ENCODE measurements at regions not wholly inside any gene's neighbourhood (a gene's known extent, or its start where the extent isn't known, plus 50 kb on each side); places are given as distances from the start of the nearest gene placed in this dataset.

GRCh38 chr10:131015271-131015670 lies 296.2 kb downstream of the TCERG1L start:
- Histone ChIP-seq H3K4me3 (ENCODE audit: low read depth in 2 of 2, low read length in 2 of 2) (no peak overlapping the region), H3K4me1 (ENCODE audit: control insufficient read depth, insufficient read depth, low read length) (no peaks in the 10 kb centered on the region), H3K27me3 (ENCODE audit: control insufficient read depth, insufficient read depth, low read length) (peaks cover 10% of the 10 kb centered on the region), H3K36me3 (ENCODE audit: control insufficient read depth, insufficient read depth, low read length) (no peaks in the 10 kb centered on the region), H3K27ac (ENCODE audit: low read length) (no peak overlapping the region), H3K9me3 (ENCODE audit: control insufficient read depth, insufficient read depth, low read depth, low read length) (no peaks in the 10 kb centered on the region)
- intact Hi-C loops (cut with micrococcal nuclease; ENCODE audit: unreplicated experiment) (no loop called here), in situ Hi-C loops (cut with HindIII; ENCODE audit: low pct_unique_long_range_greater_than_20kb, low sequenced_read_pairs) (no loop called here)
- DNase-seq (ENCODE audit: low read depth, low spot score) (no peak), ATAC-seq (no peak)
- CTCF ChIA-PET = no interaction called here
- TF ChIP-seq TCF7L2 (IDR thresholded peaks at IDR 0.05; ENCODE audit: low read depth, low read length) (no peak), POLR2AphosphoS5 (IDR thresholded peaks at IDR 0.05; ENCODE audit: low read depth, low read length) (no peak), CTCF (IDR thresholded peaks at IDR 0.05) (no peak)
- BruUV-seq (replicated peaks) = no TSS peak
- POLR2A ChIA-PET = no interaction called here

- BruUV-seq (replicated peaks) = no TSS peak
- Histone ChIP-seq H3K9me3 (ENCODE audit: control insufficient read depth, insufficient read depth, low read depth, low read length) (no peaks in the 10 kb centered on the region), H3K4me3 (ENCODE audit: low read depth in 2 of 2, low read length in 2 of 2) (no peak overlapping the region), H3K27me3 (ENCODE audit: control insufficient read depth, insufficient read depth, low read length) (peaks cover 10% of the 10 kb centered on the region), H3K36me3 (ENCODE audit: control insufficient read depth, insufficient read depth, low read length) (no peaks in the 10 kb centered on the region), H3K27ac (ENCODE audit: low read length) (no peak overlapping the region), H3K4me1 (ENCODE audit: control insufficient read depth, insufficient read depth, low read length) (no peaks in the 10 kb centered on the region)
- no peak for DNase-seq (ENCODE audit: low read depth, low spot score)
- ChIA-PET CTCF (no interaction called here), POLR2A (no interaction called here)
- intact Hi-C loops (cut with micrococcal nuclease; ENCODE audit: unreplicated experiment) = no loop called here
- in situ Hi-C loops (cut with HindIII; ENCODE audit: low pct_unique_long_range_greater_than_20kb, low sequenced_read_pairs) = no loop called here
- TF ChIP-seq TCF7L2 (IDR thresholded peaks at IDR 0.05; ENCODE audit: low read depth, low read length) = no peak
- no peak for TF ChIP-seq SIN3A (IDR thresholded peaks at IDR 0.05; ENCODE audit: borderline replicate concordance, insufficient read depth, low read depth, low read length)
- no peak for TF ChIP-seq REST (IDR thresholded peaks at IDR 0.05; ENCODE audit: insufficient read depth in 1 of 2, low read depth in 2 of 2, low read length in 1 of 2)
- TF ChIP-seq CTCF (IDR thresholded peaks at IDR 0.05) = no peak
- TF ChIP-seq POLR2AphosphoS5 (IDR thresholded peaks at IDR 0.05; ENCODE audit: low read depth, low read length) = no peak
- no peak for ATAC-seq
These were observed 295.0 kb downstream of the TCERG1L start for GRCh38 chr10:131016556-131016955.
